ENCODE measurements at regions not wholly inside any gene's neighbourhood (a gene's known extent, or its start where the extent isn't known, plus 50 kb on each side); places are given as distances from the start of the nearest gene placed in this dataset.
"Not testable (repeated sequence)": the region's sequence is repeated elsewhere in the genome, so short reads cannot be mapped to it uniquely, and the experiment has no call there.

DNA sequence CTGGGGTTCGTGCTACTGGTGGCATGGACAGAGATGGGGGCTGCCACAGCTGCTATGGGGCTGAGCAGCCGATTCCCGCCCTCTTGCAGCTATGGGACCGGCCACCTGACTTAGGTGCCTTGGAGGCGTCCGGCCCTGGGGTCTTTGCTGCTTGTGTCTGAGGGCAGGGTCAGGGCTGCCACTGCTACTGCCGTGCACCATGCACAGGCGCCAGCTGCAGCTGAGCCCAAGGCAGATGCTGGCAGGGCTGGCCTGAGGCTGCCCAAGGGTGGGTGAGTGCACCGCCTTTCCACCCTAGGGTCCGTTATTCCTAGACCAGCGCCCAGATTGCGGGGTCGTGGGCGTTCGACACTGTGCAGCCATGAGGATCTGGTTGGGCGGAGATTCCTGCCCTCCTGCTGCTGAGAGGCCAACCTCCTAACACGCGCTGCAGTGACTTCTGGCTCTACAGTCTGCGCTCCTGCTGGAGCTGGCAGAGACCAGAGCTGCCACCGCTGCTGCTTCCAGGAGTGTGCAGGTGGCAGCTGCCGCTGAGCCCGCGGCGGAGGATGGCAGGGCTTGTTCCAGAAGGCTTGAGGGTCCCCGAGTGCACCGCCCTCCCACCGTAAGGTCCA, 87.0 kb downstream of the POTEM start:
- TF ChIP-seq, protein P1, sequence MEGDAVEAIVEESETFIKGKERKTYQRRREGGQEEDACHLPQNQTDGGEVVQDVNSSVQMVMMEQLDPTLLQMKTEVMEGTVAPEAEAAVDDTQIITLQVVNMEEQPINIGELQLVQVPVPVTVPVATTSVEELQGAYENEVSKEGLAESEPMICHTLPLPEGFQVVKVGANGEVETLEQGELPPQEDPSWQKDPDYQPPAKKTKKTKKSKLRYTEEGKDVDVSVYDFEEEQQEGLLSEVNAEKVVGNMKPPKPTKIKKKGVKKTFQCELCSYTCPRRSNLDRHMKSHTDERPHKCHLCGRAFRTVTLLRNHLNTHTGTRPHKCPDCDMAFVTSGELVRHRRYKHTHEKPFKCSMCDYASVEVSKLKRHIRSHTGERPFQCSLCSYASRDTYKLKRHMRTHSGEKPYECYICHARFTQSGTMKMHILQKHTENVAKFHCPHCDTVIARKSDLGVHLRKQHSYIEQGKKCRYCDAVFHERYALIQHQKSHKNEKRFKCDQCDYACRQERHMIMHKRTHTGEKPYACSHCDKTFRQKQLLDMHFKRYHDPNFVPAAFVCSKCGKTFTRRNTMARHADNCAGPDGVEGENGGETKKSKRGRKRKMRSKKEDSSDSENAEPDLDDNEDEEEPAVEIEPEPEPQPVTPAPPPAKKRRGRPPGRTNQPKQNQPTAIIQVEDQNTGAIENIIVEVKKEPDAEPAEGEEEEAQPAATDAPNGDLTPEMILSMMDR (IDR thresholded peaks at IDR 0.05) = not testable (repeated sequence)
- not testable (repeated sequence) for TF ChIP-seq POLR2A (IDR thresholded peaks at IDR 0.05)

Measured in tibial nerve (tissue), 3 donors.